Frontal cortex (tissue), 3 donors: ENCODE measurements at regions not wholly inside any gene's neighbourhood (a gene's known extent, or its start where the extent isn't known, plus 50 kb on each side); places are given as distances from the start of the nearest gene placed in this dataset.
A peak's percentile ranks its signal among the peaks of the same experiment; 100 is the strongest.

Source experiments
- DNase-seq, 2 donors: peaks; one replicate each; pipeline ENCODE4 v3.0.0; 2012; ENCODE audit warnings: low spot score in 2 of 2
- FAIRE-seq: peaks from 2 replicates; lab custom pipeline; 2012; peaks lifted over from hg19 to GRCh38; lab: Jason Lieb, UNC
- donor health status: control.
- donor health status: control.
- donor health status: control.

GRCh38 chr18:46313521-46313920 is 209.3 kb downstream of the HAUS1 start:
- DNase-seq (no peak), FAIRE-seq (no peak)

- no peak for DNase-seq
- no peak for FAIRE-seq
Measured at GRCh38 chr18:46314011-46314410, 209.8 kb downstream of the HAUS1 start.

- DNase-seq (no peak), FAIRE-seq (no peak)
Measured at GRCh38 chr18:46315161-46315560, 211.0 kb downstream of the HAUS1 start.

- FAIRE-seq (no peak), DNase-seq (no peak)
Measured at GRCh38 chr18:46318356-46318755, 214.2 kb downstream of the HAUS1 start.

GRCh38 chr18:46319783-46320182 is 215.6 kb downstream of the HAUS1 start:
- FAIRE-seq (no peak), DNase-seq (no peak)

GRCh38 chr18:46320297-46320696 is 216.1 kb downstream of the HAUS1 start:
- DNase-seq (no peak), FAIRE-seq (no peak)

- no peak for FAIRE-seq
- DNase-seq = no peak
Measured at GRCh38 chr18:46320928-46321711, 216.9 kb downstream of the HAUS1 start.

GRCh38 chr18:46321955-46322354 is 217.8 kb downstream of the HAUS1 start:
- DNase-seq (no peak), FAIRE-seq (no peak)

- FAIRE-seq (no peak), DNase-seq (no peak)
Measured at GRCh38 chr18:46322411-46322891, 218.3 kb downstream of the HAUS1 start.

- DNase-seq (no peak), FAIRE-seq (no peak)
Measured at GRCh38 chr18:46322941-46323340, 218.8 kb downstream of the HAUS1 start.

- FAIRE-seq = no peak
Measured at GRCh38 chr18:46324087-46324955, 220.1 kb downstream of the HAUS1 start.

GRCh38 chr18:46325895-46326294 is 221.7 kb downstream of the HAUS1 start:
- no peak for DNase-seq
- no peak for FAIRE-seq

More at GRCh38 chr18:46324087-46324955, 220.1 kb downstream of the HAUS1 start:
- no peak for DNase-seq

GRCh38 chr18:46329736-46330246 is 225.6 kb downstream of the HAUS1 start:
- DNase-seq = no peak
- no peak for FAIRE-seq

- FAIRE-seq = no peak
Measured at GRCh38 chr18:46331316-46331715, 227.1 kb downstream of the HAUS1 start.

GRCh38 chr18:46332286-46332801 is 228.2 kb downstream of the HAUS1 start:
- FAIRE-seq (no peak), DNase-seq (no peak)

More at GRCh38 chr18:46331316-46331715, 227.1 kb downstream of the HAUS1 start:
- no peak for DNase-seq

GRCh38 chr18:46332921-46333341 is 228.7 kb downstream of the HAUS1 start:
- DNase-seq (peak in 1 of 2 donors; percentile 47), FAIRE-seq (no peak)

- FAIRE-seq (no peak), DNase-seq (peak; percentile 69 to 74)
Measured at GRCh38 chr18:46333431-46334135, 229.4 kb downstream of the HAUS1 start.

GRCh38 chr18:46334868-46335281 is 230.7 kb downstream of the HAUS1 start:
- FAIRE-seq = no peak
- no peak for DNase-seq

- no peak for DNase-seq
- no peak for FAIRE-seq
Measured at GRCh38 chr18:46335534-46336101, 231.4 kb downstream of the HAUS1 start.
